Neural cell (in vitro differentiated cells): ENCODE measurements at regions not wholly inside any gene's neighbourhood (a gene's known extent, or its start where the extent isn't known, plus 50 kb on each side); places are given as distances from the start of the nearest gene placed in this dataset.

Experiments
- CTCF ChIP-seq: fragments of 450-650 bp; IDR thresholded peaks from 2 replicates; pipeline ENCODE4 v1.5.1; 2014; ENCODE audit warnings: antibody characterized with exemption, mild to moderate bottlenecking, moderate library complexity; ENCODE audit not compliant: poor library complexity, severe bottlenecking
- EZH2 ChIP-seq: fragments of 200-600, 300-800 bp; shearing (Covaris generic), sonication (generic); IDR thresholded peaks from 2 replicates; pipeline ENCODE4 v1.6.1; 2014; ENCODE audit warnings: antibody characterized with exemption, low read length, borderline replicate concordance, mild to moderate bottlenecking; ENCODE audit not compliant: insufficient read depth, poor library complexity, severe bottlenecking
- RAD21 ChIP-seq: fragments of 450-650 bp; conservative IDR thresholded peaks from 2 replicates; pipeline ENCODE4 v1.6.1; 2014; ENCODE audit warnings: antibody characterized with exemption, mild to moderate bottlenecking, moderate library complexity
- REST ChIP-seq: IDR thresholded peaks from 2 replicates; pipeline ENCODE4 v1.6.1; 2012; ENCODE audit warnings: borderline replicate concordance
- TAF1 ChIP-seq: IDR thresholded peaks from 2 replicates; pipeline ENCODE4 v1.6.1; 2012; ENCODE audit warnings: low read depth

GRCh38 chr11:104663190-104664140 lies 234.8 kb downstream of the CASP12 start:
- TF ChIP-seq CTCF (no peak), RAD21 (no peak), EZH2 (no peak), TAF1 (no peak), REST (no peak)
